OCI-LY1 (cell line): ENCODE measurements at regions not wholly inside any gene's neighbourhood (a gene's known extent, or its start where the extent isn't known, plus 50 kb on each side); places are given as distances from the start of the nearest gene placed in this dataset.

Experiments
- H2AFZ ChIP-seq: fragments of 200-600 bp; sonication (generic), shearing (Covaris generic); 2 replicates; pipeline ENCODE4 v1.6.0; 2014; ENCODE audit warnings: antibody characterized with exemption, mild to moderate bottlenecking, low read length
- H3F3A ChIP-seq: fragments of 200-600 bp; sonication (generic), shearing (Covaris generic); 2 replicates; pipeline ENCODE4 v1.6.0; 2014; ENCODE audit warnings: mild to moderate bottlenecking, antibody characterized with exemption, low read length, moderate library complexity; ENCODE audit not compliant: insufficient read depth
- H3K27ac ChIP-seq: fragments of 200-600 bp; sonication (generic); 2 replicates; pipeline ENCODE4 v1.5.1; 2014; ENCODE audit warnings: low read length, mixed run types, mild to moderate bottlenecking, low read depth; ENCODE audit not compliant: poor library complexity, severe bottlenecking
- H3K27me3 ChIP-seq: fragments of 200-600 bp; sonication (generic); 2 replicates; pipeline ENCODE4 v1.6.0; 2014; ENCODE audit warnings: antibody characterized with exemption, mild to moderate bottlenecking, low read length, moderate library complexity; ENCODE audit not compliant: insufficient read depth
- H3K36me3 ChIP-seq: fragments of 200-600 bp; sonication (generic); 2 replicates; pipeline ENCODE4 v1.6.1; 2014; ENCODE audit warnings: mild to moderate bottlenecking, antibody characterized with exemption, low read length, moderate library complexity, mixed read lengths; ENCODE audit not compliant: insufficient read depth
- H3K4me1 ChIP-seq: fragments of 200-600 bp; sonication (generic); 2 replicates; pipeline ENCODE4 v1.5.1; 2014; ENCODE audit warnings: mild to moderate bottlenecking, low read length, moderate library complexity; ENCODE audit not compliant: insufficient read depth, severe bottlenecking
- H3K4me2 ChIP-seq: fragments of 200-600 bp; sonication (generic), shearing (Covaris generic); 2 replicates; pipeline ENCODE4 v1.6.1; 2014; ENCODE audit warnings: low read length
- H3K4me3 ChIP-seq: fragments of 200-600 bp; sonication (generic); 2 replicates; pipeline ENCODE4 v1.5.1; 2014; ENCODE audit warnings: low read length, low read depth, mild to moderate bottlenecking, mixed read lengths; ENCODE audit not compliant: poor library complexity, severe bottlenecking
- H3K79me2 ChIP-seq: fragments of 200-600 bp; shearing (Covaris generic); 2 replicates; pipeline ENCODE4 v1.6.1; 2016; ENCODE audit warnings: mixed run types, low read length, mixed read lengths; ENCODE audit not compliant: insufficient read depth
- H3K9ac ChIP-seq: fragments of 200-600 bp; sonication (generic), shearing (Covaris generic); 2 replicates; pipeline ENCODE4 v1.6.1; 2014; ENCODE audit warnings: mild to moderate bottlenecking, low read length, mixed read lengths
- H3K9me2 ChIP-seq: fragments of 200-600 bp; sonication (generic), shearing (Covaris generic); 2 replicates; pipeline ENCODE4 v1.6.1; 2014; ENCODE audit warnings: low read depth, mild to moderate bottlenecking, low read length, mixed read lengths
- H3K9me3 ChIP-seq: fragments of 200-600 bp; shearing (Covaris generic); 2 replicates; pipeline ENCODE4 v1.6.1; 2014; ENCODE audit warnings: low read length, mixed read lengths
- H4K20me1 ChIP-seq: fragments of 200-600 bp; sonication (generic), shearing (Covaris generic); 2 replicates; pipeline ENCODE4 v1.6.0; 2016; ENCODE audit warnings: mild to moderate bottlenecking, low read length; ENCODE audit not compliant: insufficient read depth
- EZH2 ChIP-seq: fragments of 200-600 bp; sonication (generic), shearing (Covaris generic); IDR thresholded peaks from 2 replicates; pipeline ENCODE4 v1.8.0; 2017; ENCODE audit warnings: borderline replicate concordance, mixed run types, mild to moderate bottlenecking, antibody characterized with exemption, low read length, moderate library complexity, mixed read lengths
- TF ChIP-seq, protein P1 (sequence below): fragments of 200-600 bp; sonication (generic), shearing (Covaris generic); IDR thresholded peaks from 2 replicates; pipeline ENCODE4 v1.5.1; 2017; ENCODE audit warnings: mild to moderate bottlenecking, antibody characterized with exemption, low read length, moderate library complexity, mixed read lengths

DNA sequence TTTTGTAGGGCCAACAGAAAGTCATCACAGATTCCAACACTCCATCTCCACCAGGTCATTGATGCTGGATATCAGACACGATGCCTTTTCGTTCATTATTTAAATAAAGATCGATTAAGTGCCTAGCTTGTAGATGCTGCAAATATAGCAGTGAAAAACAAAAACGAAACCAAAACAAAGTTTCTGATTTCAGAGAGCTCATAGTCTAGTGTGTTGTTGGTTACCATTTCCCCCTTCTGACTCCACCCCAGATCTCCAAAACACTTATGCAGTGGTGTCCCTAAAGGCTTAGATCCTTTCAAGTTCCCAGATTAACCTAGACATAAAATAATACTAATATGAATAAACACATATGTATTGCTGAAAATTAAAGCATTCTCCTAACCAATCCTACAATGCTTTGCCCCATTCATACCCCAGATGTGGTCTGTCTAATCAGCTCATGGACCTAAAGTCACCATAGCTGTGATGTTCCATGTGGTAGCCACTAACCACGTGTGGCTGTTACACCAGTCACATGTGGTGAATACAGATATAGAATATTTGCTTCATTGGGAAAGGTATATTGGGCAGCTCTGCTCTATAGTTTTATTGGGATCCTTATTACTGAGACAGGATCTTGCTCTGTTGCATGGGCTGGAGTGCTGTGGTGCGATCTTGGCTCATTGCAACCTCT, 787.2 kb downstream of the TDRD15 start:
- Histone ChIP-seq H3K27me3 (no peaks in the 10 kb centered on the region), H4K20me1 (no peaks in the 10 kb centered on the region), H3K9me2 (no peaks in the 10 kb centered on the region), H2AFZ (no peak overlapping the region), H3K4me1 (no peaks in the 10 kb centered on the region), H3K4me3 (no peak overlapping the region), H3K27ac (no peak overlapping the region), H3K4me2 (no peak overlapping the region), H3K36me3 (no peaks in the 10 kb centered on the region), H3K9ac (no peak overlapping the region), H3K9me3 (no peaks in the 10 kb centered on the region), H3K79me2 (no peaks in the 10 kb centered on the region), H3F3A (no peaks in the 10 kb centered on the region)
- TF ChIP-seq EZH2: no peak
- TF ChIP-seq, protein P1, sequence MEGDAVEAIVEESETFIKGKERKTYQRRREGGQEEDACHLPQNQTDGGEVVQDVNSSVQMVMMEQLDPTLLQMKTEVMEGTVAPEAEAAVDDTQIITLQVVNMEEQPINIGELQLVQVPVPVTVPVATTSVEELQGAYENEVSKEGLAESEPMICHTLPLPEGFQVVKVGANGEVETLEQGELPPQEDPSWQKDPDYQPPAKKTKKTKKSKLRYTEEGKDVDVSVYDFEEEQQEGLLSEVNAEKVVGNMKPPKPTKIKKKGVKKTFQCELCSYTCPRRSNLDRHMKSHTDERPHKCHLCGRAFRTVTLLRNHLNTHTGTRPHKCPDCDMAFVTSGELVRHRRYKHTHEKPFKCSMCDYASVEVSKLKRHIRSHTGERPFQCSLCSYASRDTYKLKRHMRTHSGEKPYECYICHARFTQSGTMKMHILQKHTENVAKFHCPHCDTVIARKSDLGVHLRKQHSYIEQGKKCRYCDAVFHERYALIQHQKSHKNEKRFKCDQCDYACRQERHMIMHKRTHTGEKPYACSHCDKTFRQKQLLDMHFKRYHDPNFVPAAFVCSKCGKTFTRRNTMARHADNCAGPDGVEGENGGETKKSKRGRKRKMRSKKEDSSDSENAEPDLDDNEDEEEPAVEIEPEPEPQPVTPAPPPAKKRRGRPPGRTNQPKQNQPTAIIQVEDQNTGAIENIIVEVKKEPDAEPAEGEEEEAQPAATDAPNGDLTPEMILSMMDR: no peak

DNA sequence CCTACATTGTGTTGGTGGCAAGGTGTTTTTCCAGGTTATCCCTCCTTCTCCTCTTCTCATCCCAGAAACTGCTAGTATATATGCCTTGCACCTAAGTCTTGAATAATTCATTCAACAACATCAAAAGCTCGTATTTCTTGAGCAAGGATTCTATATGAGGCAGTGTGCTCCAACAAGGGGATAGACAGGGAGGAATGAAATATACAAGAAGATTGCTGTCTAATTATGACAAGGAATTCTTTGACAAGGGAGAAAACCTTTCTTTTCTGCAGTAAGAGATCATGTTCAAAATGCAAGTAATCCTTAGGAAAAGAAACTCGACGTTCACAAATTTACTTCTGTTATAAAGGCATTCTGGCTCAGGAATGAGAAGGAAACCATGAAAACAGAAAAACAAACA, 788.6 kb downstream of the TDRD15 start:
- TF ChIP-seq, protein P1: no peak
- no peak for TF ChIP-seq EZH2
- Histone ChIP-seq H3K27ac (no peak overlapping the region), H3K4me1 (no peaks in the 10 kb centered on the region), H3K27me3 (no peaks in the 10 kb centered on the region), H4K20me1 (no peaks in the 10 kb centered on the region), H3K9me3 (no peaks in the 10 kb centered on the region), H3K9me2 (no peaks in the 10 kb centered on the region), H3K79me2 (no peaks in the 10 kb centered on the region), H3K4me3 (no peak overlapping the region), H3K9ac (no peak overlapping the region), H3F3A (no peaks in the 10 kb centered on the region), H2AFZ (no peak overlapping the region), H3K36me3 (no peaks in the 10 kb centered on the region), H3K4me2 (no peak overlapping the region)

DNA sequence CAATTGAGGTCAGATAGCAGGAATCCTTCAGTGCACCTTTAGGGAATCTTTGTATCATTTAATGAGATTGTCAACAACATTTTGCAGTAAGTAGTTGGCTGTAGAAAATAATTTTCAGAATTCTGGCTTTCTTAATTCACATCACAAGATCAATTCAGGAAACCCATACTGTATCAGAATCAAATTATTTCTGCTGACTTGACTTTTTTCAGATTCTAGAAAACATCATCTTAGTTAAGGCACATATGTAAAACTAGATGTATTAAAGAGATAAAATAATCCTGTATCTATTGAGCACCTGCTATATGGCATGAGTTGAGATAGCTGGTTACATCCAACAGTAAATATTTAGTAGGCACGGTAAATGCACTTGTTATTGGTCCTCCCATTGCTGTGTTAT, 791.4 kb downstream of the TDRD15 start:
- Histone ChIP-seq H3K27ac (no peak overlapping the region), H3K9me3 (no peaks in the 10 kb centered on the region), H3F3A (no peaks in the 10 kb centered on the region), H3K4me2 (no peak overlapping the region), H3K36me3 (no peaks in the 10 kb centered on the region), H3K4me3 (no peak overlapping the region), H3K79me2 (no peaks in the 10 kb centered on the region), H2AFZ (no peak overlapping the region), H3K27me3 (no peaks in the 10 kb centered on the region), H3K9me2 (no peaks in the 10 kb centered on the region), H3K9ac (no peak overlapping the region), H3K4me1 (no peaks in the 10 kb centered on the region), H4K20me1 (no peaks in the 10 kb centered on the region)
- no peak for TF ChIP-seq EZH2
- TF ChIP-seq, protein P1: no peak
